Kidney (tissue), 13 donors: ENCODE measurements at regions not wholly inside any gene's neighbourhood (a gene's known extent, or its start where the extent isn't known, plus 50 kb on each side); places are given as distances from the start of the nearest gene placed in this dataset.

Experiments used
- DNase-seq, 5 donors: peaks; one replicate each; pipeline ENCODE4 v3.0.0-alpha.2; 2013 to 2020
- FAIRE-seq: peaks from 2 replicates; lab custom pipeline; 2012; peaks lifted over from hg19 to GRCh38; lab: Jason Lieb, UNC
- H3K27ac ChIP-seq, 2 donors: one replicate each; pipeline ENCODE4 v1.7.0; 2013; ENCODE audit warnings: low read depth in 2 of 2, low read length in 2 of 2, inconsistent platforms in 1 of 2
- H3K27me3 ChIP-seq: one replicate; pipeline ENCODE4 v1.7.1; 2013; ENCODE audit warnings: low read length, inconsistent platforms; ENCODE audit not compliant: control insufficient read depth, insufficient read depth
- H3K36me3 ChIP-seq, 3 donors: one replicate each; pipeline versions ENCODE4 v1.7.0 to v1.7.1; 2013; ENCODE audit warnings: low read length in 3 of 3, control low read depth in 1 of 3, inconsistent platforms in 1 of 3; ENCODE audit not compliant: insufficient read depth in 3 of 3, control insufficient read depth in 2 of 3
- H3K4me1 ChIP-seq, 3 donors: one replicate each; pipeline versions ENCODE4 v1.7.0 to v1.7.1; 2013; ENCODE audit warnings: low read length in 3 of 3, inconsistent platforms in 1 of 3, low read depth in 1 of 3; ENCODE audit not compliant: control insufficient read depth in 2 of 3, insufficient read depth in 2 of 3
- H3K4me3 ChIP-seq, 3 donors: one replicate each; pipeline versions ENCODE4 v1.7.0 to v1.8.1; 2013; ENCODE audit warnings: low read length in 3 of 3, control low read depth in 1 of 3, inconsistent platforms in 1 of 3
- H3K9ac ChIP-seq, 3 donors: one replicate each; pipeline versions ENCODE4 v1.7.0 to v1.7.1; 2013; ENCODE audit warnings: low read length in 3 of 3, control low read depth in 1 of 3, inconsistent platforms in 1 of 3
- H3K9me3 ChIP-seq, 3 donors: one replicate each; pipeline versions ENCODE4 v1.7.0 to v1.7.1; 2013; ENCODE audit warnings: low read length in 3 of 3, control low read depth in 1 of 3, inconsistent platforms in 1 of 3; ENCODE audit not compliant: control insufficient read depth in 2 of 3, insufficient read depth in 1 of 3
- intact Hi-C: fragments of 100-400 bp; cut with DNase I; formaldehyde crosslinking; loops from one replicate; pipeline ENCODE4 v1.11.1; 2022
- TF ChIP-seq, protein P1 (sequence below): IDR thresholded peaks from 3 replicates; pipeline ENCODE4 v1.5.1; 2012; ENCODE audit warnings: mild to moderate bottlenecking, moderate library complexity, borderline replicate concordance; ENCODE audit not compliant: insufficient read depth; ENCODE audit errors: extremely low read depth
- donor health status: control.
- donor health status: control.
- donor health status: control.
- donor health status: control.
- donor health status: control.
- donor health status: DM: yes; HTN: yes; CAD: no.
- donor health status: Normal renal cell carcinoma (clear cell type).

DNA sequence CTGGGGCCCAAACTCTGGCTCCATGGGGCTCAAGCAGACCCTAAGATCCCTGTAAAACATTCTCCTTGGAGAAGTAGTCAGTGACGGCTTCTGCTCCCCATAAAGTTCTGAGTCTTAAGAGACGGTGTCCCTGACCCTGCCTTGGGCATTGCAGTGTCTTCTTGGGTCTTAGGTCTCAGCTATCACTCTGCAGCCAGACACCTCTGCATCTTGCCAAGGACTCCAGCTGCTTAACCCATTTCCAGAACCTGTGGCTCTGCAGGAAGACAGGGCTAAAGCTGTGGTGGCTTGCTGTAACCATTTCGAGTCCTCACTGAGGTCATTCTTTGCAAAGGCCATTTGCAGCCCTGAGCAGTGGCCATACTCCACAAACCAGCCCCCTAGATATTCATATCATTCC is 337.1 kb upstream of the ZMIZ1 start:
- FAIRE-seq, result no peak
- DNase-seq, result no peak
- no peaks in the 10 kb centered on the region for H3K9me3 ChIP-seq
- intact Hi-C loops, result no loop called here
- H3K4me3 ChIP-seq, result no peak overlapping the region
- H3K27me3 ChIP-seq, result no peaks in the 10 kb centered on the region
- H3K4me1 ChIP-seq, result peaks cover 0 to 17% (median 10%) of the 10 kb centered on the region in 3 donors
- H3K36me3 ChIP-seq, result no peaks in the 10 kb centered on the region
- no peak overlapping the region for H3K27ac ChIP-seq
- TF ChIP-seq, protein P1, sequence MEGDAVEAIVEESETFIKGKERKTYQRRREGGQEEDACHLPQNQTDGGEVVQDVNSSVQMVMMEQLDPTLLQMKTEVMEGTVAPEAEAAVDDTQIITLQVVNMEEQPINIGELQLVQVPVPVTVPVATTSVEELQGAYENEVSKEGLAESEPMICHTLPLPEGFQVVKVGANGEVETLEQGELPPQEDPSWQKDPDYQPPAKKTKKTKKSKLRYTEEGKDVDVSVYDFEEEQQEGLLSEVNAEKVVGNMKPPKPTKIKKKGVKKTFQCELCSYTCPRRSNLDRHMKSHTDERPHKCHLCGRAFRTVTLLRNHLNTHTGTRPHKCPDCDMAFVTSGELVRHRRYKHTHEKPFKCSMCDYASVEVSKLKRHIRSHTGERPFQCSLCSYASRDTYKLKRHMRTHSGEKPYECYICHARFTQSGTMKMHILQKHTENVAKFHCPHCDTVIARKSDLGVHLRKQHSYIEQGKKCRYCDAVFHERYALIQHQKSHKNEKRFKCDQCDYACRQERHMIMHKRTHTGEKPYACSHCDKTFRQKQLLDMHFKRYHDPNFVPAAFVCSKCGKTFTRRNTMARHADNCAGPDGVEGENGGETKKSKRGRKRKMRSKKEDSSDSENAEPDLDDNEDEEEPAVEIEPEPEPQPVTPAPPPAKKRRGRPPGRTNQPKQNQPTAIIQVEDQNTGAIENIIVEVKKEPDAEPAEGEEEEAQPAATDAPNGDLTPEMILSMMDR, result no peak
- no peak overlapping the region for H3K9ac ChIP-seq

DNA sequence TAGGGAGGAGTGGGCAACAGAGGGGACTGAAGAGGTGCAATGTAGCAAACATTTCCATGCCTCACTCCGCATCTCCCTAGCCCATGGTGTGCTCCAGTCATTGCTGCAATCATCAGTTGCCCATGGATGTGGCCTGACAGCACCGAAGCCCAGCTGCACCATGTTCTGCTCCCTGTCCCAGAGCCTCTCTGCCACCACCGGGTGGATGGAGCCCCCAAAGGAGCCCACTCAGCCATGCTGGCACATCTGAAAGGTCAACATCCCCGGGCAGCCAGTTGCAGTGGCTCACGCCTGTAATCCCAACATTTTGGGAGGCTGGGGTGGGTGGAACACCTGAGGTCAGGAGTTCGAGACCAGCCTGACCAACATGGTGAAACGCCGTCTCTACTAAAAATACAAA is 336.4 kb upstream of the ZMIZ1 start:
- intact Hi-C loops, result no loop called here

DNA sequence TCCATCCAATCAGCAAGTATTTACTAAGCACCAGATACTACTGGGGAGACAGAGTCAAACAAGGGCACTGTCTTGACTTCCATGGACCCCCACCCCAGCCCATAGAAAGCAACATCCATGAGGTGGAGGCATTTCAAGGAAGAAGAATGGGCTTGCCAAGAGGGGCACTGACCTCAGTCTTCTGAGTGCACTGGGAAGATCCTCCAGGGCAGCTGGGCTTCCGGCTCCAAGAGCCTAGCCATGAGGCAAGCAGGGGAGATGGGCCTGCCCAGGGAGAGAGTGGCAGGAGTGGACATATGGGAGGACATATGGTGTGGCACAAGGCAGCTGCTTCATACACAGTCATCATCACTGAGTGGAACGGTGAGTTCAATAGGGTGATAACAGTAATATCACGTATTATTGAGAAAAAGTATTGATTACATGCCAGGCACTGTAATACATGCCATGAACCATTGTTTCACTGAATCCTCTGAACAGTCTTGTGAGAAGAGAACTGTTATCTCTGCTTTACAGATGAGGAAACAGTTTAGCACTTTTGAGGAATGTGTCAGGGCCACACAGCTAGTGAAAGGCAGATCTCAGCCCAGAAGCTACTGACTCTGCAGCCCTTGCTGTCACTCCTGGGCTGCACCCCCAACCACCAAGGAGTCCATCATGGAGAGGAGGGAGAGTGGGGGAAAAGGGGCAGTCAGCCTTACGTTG is 331.7 kb upstream of the ZMIZ1 start:
- FAIRE-seq (no peak), DNase-seq (no peak)
- H3K4me1 ChIP-seq, result no peaks in the 10 kb centered on the region
- intact Hi-C loops, result no loop called here
- no peak overlapping the region for H3K27ac ChIP-seq
- TF ChIP-seq, protein P1, result no peak
- no peaks in the 10 kb centered on the region for H3K9me3 ChIP-seq
- no peaks in the 10 kb centered on the region for H3K27me3 ChIP-seq
- H3K4me3 ChIP-seq, result no peak overlapping the region
- H3K36me3 ChIP-seq, result no peaks in the 10 kb centered on the region
- H3K9ac ChIP-seq, result no peak overlapping the region

More for the DNA sequence above, 336.4 kb upstream of the ZMIZ1 start:
- H3K4me3 ChIP-seq, result no peak overlapping the region
- no peaks in the 10 kb centered on the region for H3K9me3 ChIP-seq
- no peak overlapping the region for H3K9ac ChIP-seq
- no peaks in the 10 kb centered on the region for H3K36me3 ChIP-seq
- TF ChIP-seq, protein P1, result no peak
- H3K27ac ChIP-seq, result no peak overlapping the region
- FAIRE-seq (no peak), DNase-seq (no peak)
- H3K27me3 ChIP-seq, result no peaks in the 10 kb centered on the region
- peaks cover 0 to 13% (median 10%) of the 10 kb centered on the region in 3 donors for H3K4me1 ChIP-seq
